ENCODE measurements at regions not wholly inside any gene's neighbourhood (a gene's known extent, or its start where the extent isn't known, plus 50 kb on each side); places are given as distances from the start of the nearest gene placed in this dataset.

DNA sequence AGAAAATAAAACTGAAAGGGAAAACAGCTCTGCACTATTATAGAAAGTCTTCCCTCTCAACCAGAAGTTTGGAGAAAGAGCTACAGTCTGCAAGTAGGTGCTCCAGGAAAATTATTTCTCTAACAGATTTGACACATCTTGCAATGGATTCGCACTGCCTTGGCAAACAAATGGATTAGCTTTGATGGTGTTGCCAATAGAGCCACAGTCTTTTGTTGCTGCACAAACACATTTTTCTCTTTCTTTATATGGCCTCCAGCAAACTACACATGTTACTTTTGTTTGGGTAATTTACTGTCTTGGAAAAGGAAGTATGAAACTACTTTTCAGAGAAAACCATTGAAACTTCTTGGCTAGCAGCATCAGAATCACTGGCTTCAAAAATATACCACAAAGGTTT lies 523.1 kb downstream of the EFNA5 start:
- TF ChIP-seq SIN3A (IDR thresholded peaks at IDR 0.05; ENCODE audit: borderline replicate concordance, insufficient read depth, low read length) (no peak), POLR2AphosphoS5 (IDR thresholded peaks at IDR 0.05; ENCODE audit: low read depth, low read length) (no peak)

Measured in PFSK-1 (cell line).